ENCODE measurements at regions not wholly inside any gene's neighbourhood (a gene's known extent, or its start where the extent isn't known, plus 50 kb on each side); places are given as distances from the start of the nearest gene placed in this dataset.

DNA sequence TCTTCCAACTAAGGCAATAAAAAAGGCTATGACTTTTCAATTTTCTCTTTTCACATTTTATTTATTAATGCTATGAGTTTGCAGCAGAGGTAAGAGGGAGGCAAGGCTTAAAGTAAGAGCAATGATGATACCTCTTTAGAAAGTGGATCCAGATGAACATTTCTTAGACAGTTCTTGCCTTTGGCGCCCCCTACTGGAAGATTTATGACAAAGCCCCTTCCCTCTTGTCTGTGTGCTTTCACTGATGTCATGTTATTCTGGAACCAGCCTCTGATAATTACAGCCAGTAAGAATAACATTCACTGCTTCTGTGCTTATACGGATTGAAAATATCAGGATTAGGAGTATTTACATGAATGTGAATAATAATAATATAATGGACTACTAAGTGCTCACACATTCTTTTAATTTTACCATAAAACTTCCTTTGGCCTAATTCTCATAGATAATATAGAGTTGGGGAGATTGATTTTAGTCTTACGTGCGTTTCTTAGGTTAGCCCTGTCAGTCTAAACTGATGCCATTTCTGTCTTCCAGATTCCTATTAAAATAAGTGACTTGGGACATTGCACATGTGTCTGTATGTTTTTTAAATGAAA is 1929.9 kb upstream of the SEL1L start:
- peaks cover 17% of the 10 kb centered on the region for H3K36me3 Mint-ChIP-seq
- peaks cover 14% of the 10 kb centered on the region for H3K27me3 Mint-ChIP-seq (ENCODE audit: low read depth)
- POLR2A ChIA-PET = no interaction called here
- no peak overlapping the region for H3K4me3 Mint-ChIP-seq
- DNase-seq (ENCODE audit: low spot score) (peak; percentile 59), ATAC-seq (peak; percentile 81)
- H3K27ac Mint-ChIP-seq = no peak overlapping the region
- TF ChIP-seq, protein P1, sequence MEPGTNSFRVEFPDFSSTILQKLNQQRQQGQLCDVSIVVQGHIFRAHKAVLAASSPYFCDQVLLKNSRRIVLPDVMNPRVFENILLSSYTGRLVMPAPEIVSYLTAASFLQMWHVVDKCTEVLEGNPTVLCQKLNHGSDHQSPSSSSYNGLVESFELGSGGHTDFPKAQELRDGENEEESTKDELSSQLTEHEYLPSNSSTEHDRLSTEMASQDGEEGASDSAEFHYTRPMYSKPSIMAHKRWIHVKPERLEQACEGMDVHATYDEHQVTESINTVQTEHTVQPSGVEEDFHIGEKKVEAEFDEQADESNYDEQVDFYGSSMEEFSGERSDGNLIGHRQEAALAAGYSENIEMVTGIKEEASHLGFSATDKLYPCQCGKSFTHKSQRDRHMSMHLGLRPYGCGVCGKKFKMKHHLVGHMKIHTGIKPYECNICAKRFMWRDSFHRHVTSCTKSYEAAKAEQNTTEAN (CRISPR knock-in tag; IDR thresholded peaks at IDR 0.05) = no peak
- TF ChIP-seq, protein P2, sequence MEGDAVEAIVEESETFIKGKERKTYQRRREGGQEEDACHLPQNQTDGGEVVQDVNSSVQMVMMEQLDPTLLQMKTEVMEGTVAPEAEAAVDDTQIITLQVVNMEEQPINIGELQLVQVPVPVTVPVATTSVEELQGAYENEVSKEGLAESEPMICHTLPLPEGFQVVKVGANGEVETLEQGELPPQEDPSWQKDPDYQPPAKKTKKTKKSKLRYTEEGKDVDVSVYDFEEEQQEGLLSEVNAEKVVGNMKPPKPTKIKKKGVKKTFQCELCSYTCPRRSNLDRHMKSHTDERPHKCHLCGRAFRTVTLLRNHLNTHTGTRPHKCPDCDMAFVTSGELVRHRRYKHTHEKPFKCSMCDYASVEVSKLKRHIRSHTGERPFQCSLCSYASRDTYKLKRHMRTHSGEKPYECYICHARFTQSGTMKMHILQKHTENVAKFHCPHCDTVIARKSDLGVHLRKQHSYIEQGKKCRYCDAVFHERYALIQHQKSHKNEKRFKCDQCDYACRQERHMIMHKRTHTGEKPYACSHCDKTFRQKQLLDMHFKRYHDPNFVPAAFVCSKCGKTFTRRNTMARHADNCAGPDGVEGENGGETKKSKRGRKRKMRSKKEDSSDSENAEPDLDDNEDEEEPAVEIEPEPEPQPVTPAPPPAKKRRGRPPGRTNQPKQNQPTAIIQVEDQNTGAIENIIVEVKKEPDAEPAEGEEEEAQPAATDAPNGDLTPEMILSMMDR (IDR thresholded peaks at IDR 0.05) = peak; percentile 75
- CTCF ChIA-PET = no interaction called here
- H3K9me3 Mint-ChIP-seq = peaks cover 21% of the 10 kb centered on the region
- 0 out of 2 replicates have a peak, but pooled peaks cover 4% of the 10 kb centered on the region for H3K4me1 Mint-ChIP-seq

DNA sequence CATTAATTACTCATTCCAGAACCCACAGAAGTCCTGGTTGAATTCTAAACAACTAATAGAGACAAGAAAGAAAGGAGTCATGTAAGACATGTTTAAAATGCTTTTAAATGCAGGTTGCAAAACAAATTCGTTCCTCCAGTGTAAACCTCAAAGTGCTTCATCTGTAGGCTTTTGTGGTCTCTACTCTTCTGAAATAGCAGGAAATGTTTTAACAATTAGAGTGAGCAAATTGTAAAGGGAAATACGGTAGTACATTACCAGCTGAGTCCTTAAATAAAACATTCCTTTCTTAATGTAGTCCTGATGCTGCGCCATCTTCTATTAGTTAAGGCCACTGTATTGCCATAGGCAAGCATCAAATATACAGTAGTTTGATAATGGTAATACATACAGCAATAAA is 1934.2 kb upstream of the SEL1L start:
- no peaks in the 10 kb centered on the region for H3K36me3 Mint-ChIP-seq
- H3K27me3 Mint-ChIP-seq (ENCODE audit: low read depth) = no peaks in the 10 kb centered on the region; the same call in 1 of the 2 replicates
- ATAC-seq (no peak), DNase-seq (ENCODE audit: low spot score) (no peak)
- H3K27ac Mint-ChIP-seq = no peak overlapping the region
- no peak overlapping the region for H3K4me3 Mint-ChIP-seq
- H3K9me3 Mint-ChIP-seq = no peaks in the 10 kb centered on the region
- ChIA-PET POLR2A (no interaction called here), CTCF (no interaction called here)
- TF ChIP-seq, protein P3, sequence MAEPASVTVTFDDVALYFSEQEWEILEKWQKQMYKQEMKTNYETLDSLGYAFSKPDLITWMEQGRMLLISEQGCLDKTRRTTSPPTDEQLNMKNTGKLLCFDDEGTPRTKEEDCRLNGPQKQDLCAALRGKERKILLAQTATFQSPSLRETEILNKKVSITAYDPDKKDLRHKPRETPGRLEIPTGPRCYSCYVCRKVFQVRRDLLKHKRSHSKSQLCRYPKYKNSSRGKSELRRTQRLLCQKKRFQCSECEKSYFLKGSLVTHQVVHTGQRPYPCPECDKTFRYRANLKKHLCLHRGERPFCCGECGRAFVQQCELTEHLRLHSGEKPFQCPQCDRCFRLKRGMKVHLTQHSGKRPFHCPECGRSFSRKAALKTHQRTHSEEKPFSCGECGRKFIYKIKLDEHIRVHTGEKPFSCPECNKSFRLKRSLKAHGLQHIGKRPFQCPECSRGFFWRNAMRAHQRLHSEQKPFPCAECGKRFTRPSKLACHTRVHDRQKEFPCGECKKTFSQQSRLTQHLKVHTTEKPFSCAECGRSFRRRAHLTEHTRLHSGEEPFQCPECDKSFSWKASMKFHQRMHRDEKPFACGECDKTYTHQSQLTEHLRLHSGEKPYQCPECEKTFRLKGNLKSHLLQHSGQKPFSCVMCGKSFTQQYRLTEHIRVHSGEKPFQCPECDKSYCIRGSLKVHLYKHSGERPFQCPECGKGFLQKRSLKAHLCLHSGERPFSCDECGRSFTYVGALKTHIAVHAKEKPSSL (CRISPR knock-in tag; conservative IDR thresholded peaks at IDR 0.05) = no peak
- H3K4me1 Mint-ChIP-seq = 0 out of 2 replicates have a peak, but pooled peaks cover 4% of the 10 kb centered on the region

DNA sequence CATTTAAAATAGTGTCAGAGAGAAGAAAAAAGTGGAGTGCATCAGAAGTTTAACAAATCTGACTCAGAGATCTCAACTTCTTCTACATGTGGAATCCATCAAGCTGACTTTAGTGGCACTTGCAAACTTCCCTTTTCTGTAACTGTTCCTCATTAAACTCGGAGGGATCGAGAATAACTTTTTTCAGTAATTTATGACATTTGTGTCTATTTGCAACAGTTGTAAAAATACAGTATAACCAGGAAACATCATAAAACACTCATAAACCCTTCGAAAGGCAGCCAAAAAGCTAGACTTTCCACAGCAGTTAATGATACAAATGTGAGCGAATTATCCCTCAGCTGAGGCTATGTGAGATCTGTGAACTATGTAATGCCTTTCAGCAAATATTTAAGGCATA is 1936.8 kb upstream of the SEL1L start:
- no peak overlapping the region for H3K27ac Mint-ChIP-seq
- ChIA-PET CTCF (no interaction called here), POLR2A (no interaction called here)
- no peaks in the 10 kb centered on the region for H3K9me3 Mint-ChIP-seq
- no peaks in the 10 kb centered on the region; the same call in 1 of the 2 replicates for H3K27me3 Mint-ChIP-seq (ENCODE audit: low read depth)
- ATAC-seq (no peak), DNase-seq (ENCODE audit: low spot score) (no peak)
- 0 out of 2 replicates have a peak, but pooled peaks cover 4% of the 10 kb centered on the region for H3K4me1 Mint-ChIP-seq
- H3K4me3 Mint-ChIP-seq = no peak overlapping the region
- H3K36me3 Mint-ChIP-seq = no peaks in the 10 kb centered on the region
- TF ChIP-seq CREM (CRISPR knock-in tag; IDR thresholded peaks at IDR 0.05) (no peak), ZNF138 (CRISPR knock-in tag; conservative IDR thresholded peaks at IDR 0.05) (no peak), NR1H2 (CRISPR knock-in tag; IDR thresholded peaks at IDR 0.05) (no peak), FOXP1 (CRISPR knock-in tag; IDR thresholded peaks at IDR 0.05; ENCODE audit: borderline replicate concordance) (no peak), KAT7 (CRISPR knock-in tag; IDR thresholded peaks at IDR 0.05; ENCODE audit: borderline replicate concordance) (no peak), SMAD4 (CRISPR knock-in tag; IDR thresholded peaks at IDR 0.05) (no peak), RORB (CRISPR knock-in tag; IDR thresholded peaks at IDR 0.05) (no peak), MXD4 (CRISPR knock-in tag; IDR thresholded peaks at IDR 0.05; ENCODE audit: borderline replicate concordance) (no peak)
- TF ChIP-seq, protein P4, sequence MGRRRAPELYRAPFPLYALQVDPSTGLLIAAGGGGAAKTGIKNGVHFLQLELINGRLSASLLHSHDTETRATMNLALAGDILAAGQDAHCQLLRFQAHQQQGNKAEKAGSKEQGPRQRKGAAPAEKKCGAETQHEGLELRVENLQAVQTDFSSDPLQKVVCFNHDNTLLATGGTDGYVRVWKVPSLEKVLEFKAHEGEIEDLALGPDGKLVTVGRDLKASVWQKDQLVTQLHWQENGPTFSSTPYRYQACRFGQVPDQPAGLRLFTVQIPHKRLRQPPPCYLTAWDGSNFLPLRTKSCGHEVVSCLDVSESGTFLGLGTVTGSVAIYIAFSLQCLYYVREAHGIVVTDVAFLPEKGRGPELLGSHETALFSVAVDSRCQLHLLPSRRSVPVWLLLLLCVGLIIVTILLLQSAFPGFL (CRISPR knock-in tag; IDR thresholded peaks at IDR 0.05; ENCODE audit: borderline replicate concordance) = no peak
- TF ChIP-seq, protein P5, sequence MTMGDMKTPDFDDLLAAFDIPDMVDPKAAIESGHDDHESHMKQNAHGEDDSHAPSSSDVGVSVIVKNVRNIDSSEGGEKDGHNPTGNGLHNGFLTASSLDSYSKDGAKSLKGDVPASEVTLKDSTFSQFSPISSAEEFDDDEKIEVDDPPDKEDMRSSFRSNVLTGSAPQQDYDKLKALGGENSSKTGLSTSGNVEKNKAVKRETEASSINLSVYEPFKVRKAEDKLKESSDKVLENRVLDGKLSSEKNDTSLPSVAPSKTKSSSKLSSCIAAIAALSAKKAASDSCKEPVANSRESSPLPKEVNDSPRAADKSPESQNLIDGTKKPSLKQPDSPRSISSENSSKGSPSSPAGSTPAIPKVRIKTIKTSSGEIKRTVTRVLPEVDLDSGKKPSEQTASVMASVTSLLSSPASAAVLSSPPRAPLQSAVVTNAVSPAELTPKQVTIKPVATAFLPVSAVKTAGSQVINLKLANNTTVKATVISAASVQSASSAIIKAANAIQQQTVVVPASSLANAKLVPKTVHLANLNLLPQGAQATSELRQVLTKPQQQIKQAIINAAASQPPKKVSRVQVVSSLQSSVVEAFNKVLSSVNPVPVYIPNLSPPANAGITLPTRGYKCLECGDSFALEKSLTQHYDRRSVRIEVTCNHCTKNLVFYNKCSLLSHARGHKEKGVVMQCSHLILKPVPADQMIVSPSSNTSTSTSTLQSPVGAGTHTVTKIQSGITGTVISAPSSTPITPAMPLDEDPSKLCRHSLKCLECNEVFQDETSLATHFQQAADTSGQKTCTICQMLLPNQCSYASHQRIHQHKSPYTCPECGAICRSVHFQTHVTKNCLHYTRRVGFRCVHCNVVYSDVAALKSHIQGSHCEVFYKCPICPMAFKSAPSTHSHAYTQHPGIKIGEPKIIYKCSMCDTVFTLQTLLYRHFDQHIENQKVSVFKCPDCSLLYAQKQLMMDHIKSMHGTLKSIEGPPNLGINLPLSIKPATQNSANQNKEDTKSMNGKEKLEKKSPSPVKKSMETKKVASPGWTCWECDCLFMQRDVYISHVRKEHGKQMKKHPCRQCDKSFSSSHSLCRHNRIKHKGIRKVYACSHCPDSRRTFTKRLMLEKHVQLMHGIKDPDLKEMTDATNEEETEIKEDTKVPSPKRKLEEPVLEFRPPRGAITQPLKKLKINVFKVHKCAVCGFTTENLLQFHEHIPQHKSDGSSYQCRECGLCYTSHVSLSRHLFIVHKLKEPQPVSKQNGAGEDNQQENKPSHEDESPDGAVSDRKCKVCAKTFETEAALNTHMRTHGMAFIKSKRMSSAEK (CRISPR knock-in tag; IDR thresholded peaks at IDR 0.05; ENCODE audit: borderline replicate concordance) = no peak
- TF ChIP-seq, protein P6, sequence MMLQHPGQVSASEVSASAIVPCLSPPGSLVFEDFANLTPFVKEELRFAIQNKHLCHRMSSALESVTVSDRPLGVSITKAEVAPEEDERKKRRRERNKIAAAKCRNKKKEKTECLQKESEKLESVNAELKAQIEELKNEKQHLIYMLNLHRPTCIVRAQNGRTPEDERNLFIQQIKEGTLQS (CRISPR knock-in tag; conservative IDR thresholded peaks at IDR 0.05) = no peak
- TF ChIP-seq, protein P3 (CRISPR knock-in tag; conservative IDR thresholded peaks at IDR 0.05) = no peak
- TF ChIP-seq, protein P7, sequence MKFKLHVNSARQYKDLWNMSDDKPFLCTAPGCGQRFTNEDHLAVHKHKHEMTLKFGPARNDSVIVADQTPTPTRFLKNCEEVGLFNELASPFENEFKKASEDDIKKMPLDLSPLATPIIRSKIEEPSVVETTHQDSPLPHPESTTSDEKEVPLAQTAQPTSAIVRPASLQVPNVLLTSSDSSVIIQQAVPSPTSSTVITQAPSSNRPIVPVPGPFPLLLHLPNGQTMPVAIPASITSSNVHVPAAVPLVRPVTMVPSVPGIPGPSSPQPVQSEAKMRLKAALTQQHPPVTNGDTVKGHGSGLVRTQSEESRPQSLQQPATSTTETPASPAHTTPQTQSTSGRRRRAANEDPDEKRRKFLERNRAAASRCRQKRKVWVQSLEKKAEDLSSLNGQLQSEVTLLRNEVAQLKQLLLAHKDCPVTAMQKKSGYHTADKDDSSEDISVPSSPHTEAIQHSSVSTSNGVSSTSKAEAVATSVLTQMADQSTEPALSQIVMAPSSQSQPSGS (CRISPR knock-in tag; IDR thresholded peaks at IDR 0.05; ENCODE audit: borderline replicate concordance, low read depth) = no peak

Measured in WTC11 (cell line).